ENCODE measurements at regions not wholly inside any gene's neighbourhood (a gene's known extent, or its start where the extent isn't known, plus 50 kb on each side); places are given as distances from the start of the nearest gene placed in this dataset.
"Not testable (repeated sequence)": the region's sequence is repeated elsewhere in the genome, so short reads cannot be mapped to it uniquely, and the experiment has no call there.

- H3K27ac Mint-ChIP-seq = no peak overlapping the region
- no peaks in the 10 kb centered on the region for H3K4me1 Mint-ChIP-seq (ENCODE audit: low read depth)
- no peaks in the 10 kb centered on the region for H3K9me3 Mint-ChIP-seq (ENCODE audit: low read depth)
- no peaks in the 10 kb centered on the region for H3K36me3 Mint-ChIP-seq
- no peak overlapping the region for H3K4me3 Mint-ChIP-seq
- H3K27me3 Mint-ChIP-seq = no peaks in the 10 kb centered on the region
These were observed 458.8 kb downstream of the DTWD2 start for GRCh38 chr5:118529361-118530144.

GRCh38 chr5:118522626-118523025 is 465.7 kb downstream of the DTWD2 start:
- Mint-ChIP-seq H3K9me3 (ENCODE audit: low read depth) (peaks cover 3% of the 10 kb centered on the region), H3K27me3 (no peaks in the 10 kb centered on the region), H3K36me3 (no peaks in the 10 kb centered on the region), H3K27ac (no peak overlapping the region), H3K4me1 (ENCODE audit: low read depth) (no peaks in the 10 kb centered on the region), H3K4me3 (no peak overlapping the region)

- no peak overlapping the region for H3K27ac Mint-ChIP-seq
- H3K36me3 Mint-ChIP-seq = no peaks in the 10 kb centered on the region
- H3K9me3 Mint-ChIP-seq (ENCODE audit: low read depth) = peaks cover 3% of the 10 kb centered on the region
- no peaks in the 10 kb centered on the region for H3K27me3 Mint-ChIP-seq
- H3K4me1 Mint-ChIP-seq (ENCODE audit: low read depth) = no peaks in the 10 kb centered on the region
- H3K4me3 Mint-ChIP-seq = no peak overlapping the region
These were observed 467.5 kb downstream of the DTWD2 start for GRCh38 chr5:118520771-118521415.

GRCh38 chr5:118519466-118519865 is 468.9 kb downstream of the DTWD2 start:
- Mint-ChIP-seq H3K4me1 (ENCODE audit: low read depth) (no peaks in the 10 kb centered on the region), H3K27ac (no peak overlapping the region), H3K9me3 (ENCODE audit: low read depth) (peaks cover 7% of the 10 kb centered on the region), H3K4me3 (no peak overlapping the region), H3K27me3 (no peaks in the 10 kb centered on the region), H3K36me3 (no peaks in the 10 kb centered on the region)

GRCh38 chr5:118518720-118519119 is 469.6 kb downstream of the DTWD2 start:
- Mint-ChIP-seq H3K36me3 (no peaks in the 10 kb centered on the region), H3K27me3 (no peaks in the 10 kb centered on the region), H3K27ac (no peak overlapping the region), H3K9me3 (ENCODE audit: low read depth) (peaks cover 7% of the 10 kb centered on the region), H3K4me3 (no peak overlapping the region), H3K4me1 (ENCODE audit: low read depth) (no peaks in the 10 kb centered on the region)

- H3K4me1 Mint-ChIP-seq (ENCODE audit: low read depth) = no peaks in the 10 kb centered on the region
- H3K27me3 Mint-ChIP-seq = no peaks in the 10 kb centered on the region
- H3K27ac Mint-ChIP-seq = no peak overlapping the region
- H3K4me3 Mint-ChIP-seq = no peak overlapping the region
- no peaks in the 10 kb centered on the region for H3K36me3 Mint-ChIP-seq
- peaks cover 4% of the 10 kb centered on the region for H3K9me3 Mint-ChIP-seq (ENCODE audit: low read depth)
These were observed 476.5 kb downstream of the DTWD2 start for GRCh38 chr5:118511846-118512245.

- no peaks in the 10 kb centered on the region for H3K4me1 Mint-ChIP-seq (ENCODE audit: low read depth)
- H3K27me3 Mint-ChIP-seq = no peaks in the 10 kb centered on the region
- no peak overlapping the region for H3K27ac Mint-ChIP-seq
- H3K4me3 Mint-ChIP-seq = no peak overlapping the region
- no peaks in the 10 kb centered on the region for H3K36me3 Mint-ChIP-seq
- peaks cover 8% of the 10 kb centered on the region for H3K9me3 Mint-ChIP-seq (ENCODE audit: low read depth)
These were observed 482.0 kb downstream of the DTWD2 start for GRCh38 chr5:118506217-118506852.

GRCh38 chr5:118502232-118502631 is 486.1 kb downstream of the DTWD2 start:
- not testable (repeated sequence) for H3K9me3 Mint-ChIP-seq (ENCODE audit: low read depth); H3K4me1 Mint-ChIP-seq (ENCODE audit: low read depth); H3K27me3 Mint-ChIP-seq; H3K27ac Mint-ChIP-seq; H3K4me3 Mint-ChIP-seq; H3K36me3 Mint-ChIP-seq

GRCh38 chr5:118491351-118491750 is 497.0 kb downstream of the DTWD2 start:
- Mint-ChIP-seq H3K27me3 (no peaks in the 10 kb centered on the region), H3K36me3 (no peaks in the 10 kb centered on the region)

GRCh38 chr5:118486647-118487225 is 501.6 kb downstream of the DTWD2 start:
- Mint-ChIP-seq H3K27ac (no peak overlapping the region), H3K4me3 (no peak overlapping the region), H3K9me3 (ENCODE audit: low read depth) (peaks cover 3% of the 10 kb centered on the region), H3K36me3 (no peaks in the 10 kb centered on the region), H3K4me1 (ENCODE audit: low read depth) (no peaks in the 10 kb centered on the region), H3K27me3 (no peaks in the 10 kb centered on the region)

More at GRCh38 chr5:118491351-118491750, 497.0 kb downstream of the DTWD2 start:
- Mint-ChIP-seq H3K9me3 (ENCODE audit: low read depth) (peaks cover 3% of the 10 kb centered on the region), H3K4me1 (ENCODE audit: low read depth) (no peaks in the 10 kb centered on the region), H3K4me3 (no peak overlapping the region), H3K27ac (no peak overlapping the region)

GRCh38 chr5:118479285-118479684 is 509.1 kb downstream of the DTWD2 start:
- no peak overlapping the region for H3K4me3 Mint-ChIP-seq
- H3K27me3 Mint-ChIP-seq = peaks cover 3% of the 10 kb centered on the region
- H3K36me3 Mint-ChIP-seq = no peaks in the 10 kb centered on the region
- H3K27ac Mint-ChIP-seq = no peak overlapping the region
- no peaks in the 10 kb centered on the region for H3K4me1 Mint-ChIP-seq (ENCODE audit: low read depth)
- peaks cover 11% of the 10 kb centered on the region for H3K9me3 Mint-ChIP-seq (ENCODE audit: low read depth)

- H3K4me1 Mint-ChIP-seq (ENCODE audit: low read depth) = no peaks in the 10 kb centered on the region
These were observed 509.5 kb downstream of the DTWD2 start for GRCh38 chr5:118478852-118479251.

GRCh38 chr5:118468085-118468484 is 520.3 kb downstream of the DTWD2 start:
- no peaks in the 10 kb centered on the region for H3K4me1 Mint-ChIP-seq (ENCODE audit: low read depth)
- no peaks in the 10 kb centered on the region for H3K9me3 Mint-ChIP-seq (ENCODE audit: low read depth)
- H3K36me3 Mint-ChIP-seq = no peaks in the 10 kb centered on the region
- no peak overlapping the region for H3K4me3 Mint-ChIP-seq
- no peaks in the 10 kb centered on the region for H3K27me3 Mint-ChIP-seq
- no peak overlapping the region for H3K27ac Mint-ChIP-seq

More at GRCh38 chr5:118478852-118479251, 509.5 kb downstream of the DTWD2 start:
- no peak overlapping the region for H3K27ac Mint-ChIP-seq
- H3K4me3 Mint-ChIP-seq = no peak overlapping the region
- peaks cover 3% of the 10 kb centered on the region for H3K27me3 Mint-ChIP-seq
- H3K36me3 Mint-ChIP-seq = no peaks in the 10 kb centered on the region
- H3K9me3 Mint-ChIP-seq (ENCODE audit: low read depth) = peaks cover 11% of the 10 kb centered on the region

- Mint-ChIP-seq H3K4me1 (ENCODE audit: low read depth) (no peaks in the 10 kb centered on the region), H3K27me3 (no peaks in the 10 kb centered on the region), H3K9me3 (ENCODE audit: low read depth) (no peaks in the 10 kb centered on the region), H3K4me3 (no peak overlapping the region), H3K27ac (no peak overlapping the region), H3K36me3 (no peaks in the 10 kb centered on the region)
These were observed 521.2 kb downstream of the DTWD2 start for GRCh38 chr5:118467103-118467502.

- H3K4me1 Mint-ChIP-seq (ENCODE audit: low read depth) = no peaks in the 10 kb centered on the region
- H3K27ac Mint-ChIP-seq = no peak overlapping the region
These were observed 521.9 kb downstream of the DTWD2 start for GRCh38 chr5:118466418-118466817.

More at GRCh38 chr5:118466418-118466817, 521.9 kb downstream of the DTWD2 start:
- H3K27me3 Mint-ChIP-seq = no peaks in the 10 kb centered on the region
- no peaks in the 10 kb centered on the region for H3K36me3 Mint-ChIP-seq
- H3K4me3 Mint-ChIP-seq = no peak overlapping the region
- no peaks in the 10 kb centered on the region for H3K9me3 Mint-ChIP-seq (ENCODE audit: low read depth)
